ENCODE measurements at regions not wholly inside any gene's neighbourhood (a gene's known extent, or its start where the extent isn't known, plus 50 kb on each side); places are given as distances from the start of the nearest gene placed in this dataset.

DNA sequence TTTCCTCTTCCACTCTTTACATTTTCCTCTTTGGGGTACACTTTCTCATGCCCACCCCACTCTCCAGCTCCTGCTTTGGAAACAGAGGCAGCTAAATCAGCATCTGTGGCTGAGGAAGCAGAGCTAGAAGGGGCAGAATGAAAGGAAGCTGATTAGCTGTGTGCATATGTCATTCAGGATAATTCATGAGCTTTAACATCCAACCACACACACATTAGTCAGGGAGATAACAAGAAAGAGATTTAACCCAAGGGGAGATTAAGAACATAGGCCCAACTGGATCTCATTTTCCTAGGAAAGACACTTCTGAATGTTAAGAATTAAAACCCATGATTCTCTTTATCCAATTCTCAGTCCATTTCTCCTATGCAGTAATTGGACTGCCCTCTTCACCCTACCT lies 405.5 kb downstream of the TBC1D4 start:
- Histone ChIP-seq H3K27me3 (replicated peaks in 1 of 7) (no peaks in the 10 kb centered on the region), H3K36me3 (no peaks in the 10 kb centered on the region), H3K9me3 (peaks cover 0 to 3% (median 0%) of the 10 kb centered on the region in 8 donors), H3K4me3 (no peak overlapping the region), H3K4me1 (peaks cover 0 to 2% (median 0%) of the 10 kb centered on the region in 6 donors), H3K27ac (no peak overlapping the region)
- no peak for TF ChIP-seq POLR2AphosphoS5 (IDR thresholded peaks at IDR 0.05)
- no peak for TF ChIP-seq POLR2A (IDR thresholded peaks at IDR 0.05)
- TF ChIP-seq, protein P1, sequence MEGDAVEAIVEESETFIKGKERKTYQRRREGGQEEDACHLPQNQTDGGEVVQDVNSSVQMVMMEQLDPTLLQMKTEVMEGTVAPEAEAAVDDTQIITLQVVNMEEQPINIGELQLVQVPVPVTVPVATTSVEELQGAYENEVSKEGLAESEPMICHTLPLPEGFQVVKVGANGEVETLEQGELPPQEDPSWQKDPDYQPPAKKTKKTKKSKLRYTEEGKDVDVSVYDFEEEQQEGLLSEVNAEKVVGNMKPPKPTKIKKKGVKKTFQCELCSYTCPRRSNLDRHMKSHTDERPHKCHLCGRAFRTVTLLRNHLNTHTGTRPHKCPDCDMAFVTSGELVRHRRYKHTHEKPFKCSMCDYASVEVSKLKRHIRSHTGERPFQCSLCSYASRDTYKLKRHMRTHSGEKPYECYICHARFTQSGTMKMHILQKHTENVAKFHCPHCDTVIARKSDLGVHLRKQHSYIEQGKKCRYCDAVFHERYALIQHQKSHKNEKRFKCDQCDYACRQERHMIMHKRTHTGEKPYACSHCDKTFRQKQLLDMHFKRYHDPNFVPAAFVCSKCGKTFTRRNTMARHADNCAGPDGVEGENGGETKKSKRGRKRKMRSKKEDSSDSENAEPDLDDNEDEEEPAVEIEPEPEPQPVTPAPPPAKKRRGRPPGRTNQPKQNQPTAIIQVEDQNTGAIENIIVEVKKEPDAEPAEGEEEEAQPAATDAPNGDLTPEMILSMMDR (IDR thresholded peaks at IDR 0.05 in 8 of 11, conservative IDR thresholded peaks at IDR 0.05 in 3 of 11): no peak
- intact Hi-C loops (cut with DNase I; ENCODE audit: low total_unique reads): no loop called here
- DNase-seq: no peak

DNA sequence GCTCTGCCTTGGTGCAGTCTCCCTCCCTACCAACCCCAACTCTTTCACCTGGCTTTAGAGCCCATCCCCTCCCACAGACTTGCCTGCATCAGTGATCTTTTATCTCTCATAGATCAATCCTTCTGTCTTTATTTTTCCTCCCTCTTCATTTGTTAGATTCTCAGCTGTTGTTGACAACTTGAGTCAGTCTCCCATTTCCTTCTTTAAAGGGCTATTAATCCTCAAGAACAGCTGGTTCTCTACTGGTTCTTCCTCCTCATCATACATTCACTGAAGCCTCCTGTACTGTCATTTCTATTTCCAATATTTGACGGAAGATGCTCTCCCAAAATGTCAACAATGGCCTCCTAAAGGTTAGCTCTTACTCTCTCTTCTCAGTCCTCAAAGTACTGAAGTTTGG lies 408.2 kb downstream of the TBC1D4 start:
- peaks cover 0 to 4% (median 0%) of the 10 kb centered on the region in 6 donors for H3K4me1 ChIP-seq
- no peak for DNase-seq
- no peak overlapping the region for H3K27ac ChIP-seq
- 70 to 87% (median 85%) methylated on average over 1 of the region's 1 CpG for WGBS, 5 donors
- intact Hi-C loops (cut with DNase I; ENCODE audit: low total_unique reads): no loop called here
- H3K9me3 ChIP-seq: peaks cover 0 to 3% (median 0%) of the 10 kb centered on the region in 8 donors
- TF ChIP-seq POLR2A (IDR thresholded peaks at IDR 0.05) (no peak), POLR2AphosphoS5 (IDR thresholded peaks at IDR 0.05) (no peak)
- TF ChIP-seq, protein P1 (IDR thresholded peaks at IDR 0.05 in 8 of 11, conservative IDR thresholded peaks at IDR 0.05 in 3 of 11): no peak
- no peaks in the 10 kb centered on the region for H3K36me3 ChIP-seq
- no peaks in the 10 kb centered on the region for H3K27me3 ChIP-seq (replicated peaks in 1 of 7)
- no peak overlapping the region for H3K4me3 ChIP-seq

DNA sequence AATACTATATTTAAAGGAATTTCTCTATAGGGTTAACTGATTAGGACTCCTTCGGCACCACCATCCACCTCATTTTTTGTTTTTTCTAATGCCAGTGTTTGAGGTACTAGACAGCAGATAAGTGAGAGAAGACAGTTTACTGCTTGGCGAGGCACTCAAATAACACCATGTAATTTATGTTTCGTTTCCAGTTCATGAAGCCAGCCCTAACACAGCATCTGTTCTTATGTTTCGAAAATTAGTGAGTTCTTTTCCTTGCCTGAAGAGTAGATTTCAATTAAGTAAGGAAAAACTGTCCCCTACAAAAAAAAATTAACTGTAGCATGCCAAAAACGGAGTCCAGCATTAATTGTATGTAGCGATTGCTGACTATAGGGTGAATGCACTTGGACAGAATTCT lies 409.1 kb downstream of the TBC1D4 start:
- Histone ChIP-seq H3K9me3 (no peaks in the 10 kb centered on the region), H3K27ac (no peak overlapping the region), H3K4me1 (peaks cover 0 to 4% (median 0%) of the 10 kb centered on the region in 6 donors), H3K36me3 (no peaks in the 10 kb centered on the region), H3K27me3 (replicated peaks in 1 of 7) (no peaks in the 10 kb centered on the region), H3K4me3 (no peak overlapping the region)
- TF ChIP-seq, protein P1 (IDR thresholded peaks at IDR 0.05 in 8 of 11, conservative IDR thresholded peaks at IDR 0.05 in 3 of 11): no peak
- TF ChIP-seq POLR2AphosphoS5 (IDR thresholded peaks at IDR 0.05): no peak
- TF ChIP-seq POLR2A (IDR thresholded peaks at IDR 0.05): no peak
- WGBS, 5 donors: 76 to 88% (median 83%) methylated on average over 6 of the region's 6 CpGs
- intact Hi-C loops (cut with DNase I; ENCODE audit: low total_unique reads): no loop called here
- no peak for DNase-seq

DNA sequence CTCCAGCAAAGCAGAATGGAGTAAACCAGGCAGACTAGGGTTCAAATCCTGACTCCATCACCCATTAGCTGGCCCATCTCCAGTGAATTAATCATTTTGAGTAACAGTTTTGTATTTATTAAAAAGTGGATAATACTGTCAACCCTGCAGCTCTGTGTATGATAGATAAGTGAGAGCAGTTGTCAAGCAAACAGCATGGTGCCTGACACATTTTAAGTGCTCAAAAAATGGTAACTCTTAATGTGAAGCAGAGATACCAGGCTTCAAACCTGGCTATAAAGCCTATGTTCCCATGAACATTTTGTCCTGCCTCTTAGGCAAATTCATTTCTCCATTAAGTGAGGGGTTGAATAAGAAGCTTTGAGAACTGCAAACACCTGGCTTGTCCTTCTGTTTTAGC lies 409.6 kb downstream of the TBC1D4 start:
- no peak for DNase-seq
- no peaks in the 10 kb centered on the region for H3K27me3 ChIP-seq (replicated peaks in 1 of 7)
- intact Hi-C loops (cut with DNase I; ENCODE audit: low total_unique reads): no loop called here
- H3K36me3 ChIP-seq: no peaks in the 10 kb centered on the region
- no peak overlapping the region for H3K27ac ChIP-seq
- no peaks in the 10 kb centered on the region for H3K9me3 ChIP-seq
- TF ChIP-seq POLR2AphosphoS5 (IDR thresholded peaks at IDR 0.05) (no peak), POLR2A (IDR thresholded peaks at IDR 0.05) (no peak)
- TF ChIP-seq, protein P1 (IDR thresholded peaks at IDR 0.05 in 8 of 11, conservative IDR thresholded peaks at IDR 0.05 in 3 of 11): no peak
- H3K4me3 ChIP-seq: no peak overlapping the region
- H3K4me1 ChIP-seq: peaks cover 0 to 4% (median 0%) of the 10 kb centered on the region in 6 donors

All from spleen (tissue), 11 donors.